IgD-negative memory B cell (primary cell): ENCODE measurements at regions not wholly inside any gene's neighbourhood (a gene's known extent, or its start where the extent isn't known, plus 50 kb on each side); places are given as distances from the start of the nearest gene placed in this dataset.
"Not testable (repeated sequence)": the region's sequence is repeated elsewhere in the genome, so short reads cannot be mapped to it uniquely, and the experiment has no call there.

Experiments
- H3K27ac Mint-ChIP-seq, 3 donors: one replicate each; pipeline ENCODE4 v1.8.0; 2020 to 2022; ENCODE audit warnings: mild to moderate bottlenecking in 3 of 3, mixed read lengths in 3 of 3, moderate library complexity in 1 of 3
- H3K27me3 Mint-ChIP-seq: one replicate; pipeline ENCODE4 v1.8.0; 2021; ENCODE audit warnings: mixed read lengths
- H3K36me3 Mint-ChIP-seq: one replicate; pipeline ENCODE4 v1.8.0; 2020; ENCODE audit warnings: mild to moderate bottlenecking, mixed read lengths
- H3K4me1 Mint-ChIP-seq, 3 donors: one replicate each; pipeline ENCODE4 v1.8.0; 2020 to 2022; ENCODE audit warnings: mixed read lengths in 3 of 3, mild to moderate bottlenecking in 1 of 3
- H3K4me3 Mint-ChIP-seq, 4 donors: one replicate each; pipeline ENCODE4 v1.8.0; 2020 to 2022; ENCODE audit warnings: mild to moderate bottlenecking in 4 of 4, mixed read lengths in 4 of 4, moderate library complexity in 3 of 4
- H3K9me3 Mint-ChIP-seq, 3 donors: one replicate each; pipeline ENCODE4 v1.8.0; 2020 to 2021; ENCODE audit warnings: mixed read lengths in 3 of 3, mild to moderate bottlenecking in 1 of 3

DNA sequence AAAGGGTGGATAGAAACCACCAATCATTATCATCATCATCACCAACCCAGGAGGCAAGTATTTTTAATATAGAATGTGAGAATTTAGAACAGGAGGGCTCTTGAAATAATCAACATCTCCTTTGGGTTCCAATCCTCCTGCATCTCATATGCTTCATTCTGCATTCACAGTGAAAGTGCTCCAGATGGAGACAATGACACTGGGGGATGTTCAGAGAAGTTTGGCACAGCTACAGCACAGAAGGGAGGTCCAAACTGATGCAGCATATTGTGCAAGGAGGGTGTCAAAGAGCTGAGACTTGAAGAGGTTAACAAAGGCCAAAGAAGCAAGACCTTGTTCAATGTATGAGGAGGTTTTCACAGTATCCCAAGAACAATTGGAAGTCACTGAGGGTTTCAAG, 767.1 kb downstream of the NTRK3 start:
- H3K36me3 Mint-ChIP-seq: no peaks in the 10 kb centered on the region
- no peak overlapping the region for H3K27ac Mint-ChIP-seq
- no peaks in the 10 kb centered on the region for H3K4me1 Mint-ChIP-seq
- H3K27me3 Mint-ChIP-seq: no peaks in the 10 kb centered on the region
- no peak overlapping the region for H3K4me3 Mint-ChIP-seq
- peaks cover under 1 to 14% (median 5%) of the 10 kb centered on the region in 3 donors for H3K9me3 Mint-ChIP-seq

DNA sequence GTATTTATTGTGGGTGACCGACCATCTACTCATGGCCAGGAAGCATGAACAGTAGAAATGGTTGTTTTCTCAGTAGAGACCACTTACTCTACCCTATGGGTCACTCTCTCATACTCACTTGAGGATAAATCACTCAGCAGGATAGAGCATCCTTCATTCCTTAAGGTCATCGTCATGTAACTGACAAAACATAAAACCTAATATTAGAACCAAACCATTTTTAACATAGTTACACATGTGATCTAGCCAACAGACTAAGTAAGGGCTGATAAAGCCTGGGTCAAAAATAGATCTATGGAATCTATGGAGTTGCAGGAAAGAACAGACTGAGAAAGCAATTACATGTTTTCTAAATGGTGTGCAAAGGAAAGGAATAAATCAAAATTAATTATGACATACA, 769.1 kb downstream of the NTRK3 start:
- Mint-ChIP-seq H3K4me1 (no peaks in the 10 kb centered on the region), H3K9me3 (peaks cover 0 to 23% (median 5%) of the 10 kb centered on the region in 3 donors), H3K27ac (no peak overlapping the region), H3K4me3 (no peak overlapping the region), H3K27me3 (no peaks in the 10 kb centered on the region), H3K36me3 (no peaks in the 10 kb centered on the region)

DNA sequence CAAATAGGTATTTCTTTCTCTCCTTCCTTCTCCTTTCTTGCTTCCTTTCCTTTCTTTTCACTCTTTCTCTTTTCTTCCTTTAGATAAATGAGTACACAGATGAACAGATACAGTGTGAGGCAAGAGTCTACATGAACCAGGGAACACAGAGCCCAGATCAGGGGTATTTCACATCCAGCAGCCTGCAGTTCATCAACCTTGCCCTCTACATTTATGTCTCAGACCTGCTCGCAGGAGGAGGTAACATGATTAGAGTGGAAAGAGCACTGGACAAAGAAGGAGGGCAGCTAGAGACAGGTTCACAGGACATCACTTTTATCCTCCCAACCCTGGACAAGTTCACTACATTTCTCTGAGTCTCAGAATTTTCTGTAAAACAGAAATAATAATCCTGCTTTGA, 773.1 kb downstream of the NTRK3 start:
- H3K4me1 Mint-ChIP-seq: no peaks in the 10 kb centered on the region

DNA sequence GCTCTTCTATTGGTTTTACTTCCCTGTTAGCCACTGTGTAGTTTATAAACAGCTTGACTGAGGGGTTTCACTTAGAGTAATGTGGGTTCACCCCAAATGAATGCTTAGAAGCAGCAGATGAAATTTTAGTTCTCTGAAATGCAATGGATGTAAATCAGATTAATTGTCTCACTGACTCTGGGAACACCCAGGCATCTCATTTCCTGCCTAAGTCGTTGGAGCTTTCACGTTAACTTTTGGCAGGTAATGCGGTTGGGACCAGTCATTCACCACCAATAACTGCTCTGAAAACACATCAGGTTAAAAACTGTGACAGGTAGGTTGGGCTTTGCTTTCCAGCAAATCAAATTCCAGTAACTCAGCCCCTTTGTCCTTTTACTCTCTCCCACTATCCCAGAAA, 775.4 kb downstream of the NTRK3 start:
- Mint-ChIP-seq H3K27ac (no peak overlapping the region), H3K4me1 (no peaks in the 10 kb centered on the region), H3K9me3 (peaks cover 4 to 14% (median 7%) of the 10 kb centered on the region in 3 donors), H3K36me3 (peaks cover 2% of the 10 kb centered on the region), H3K27me3 (no peaks in the 10 kb centered on the region), H3K4me3 (no peak overlapping the region)

More for the DNA sequence above, 773.1 kb downstream of the NTRK3 start:
- Mint-ChIP-seq H3K27me3 (no peaks in the 10 kb centered on the region), H3K4me3 (no peak overlapping the region), H3K36me3 (peaks cover 2% of the 10 kb centered on the region), H3K27ac (no peak overlapping the region), H3K9me3 (peaks cover 3 to 14% (median 6%) of the 10 kb centered on the region in 3 donors)

DNA sequence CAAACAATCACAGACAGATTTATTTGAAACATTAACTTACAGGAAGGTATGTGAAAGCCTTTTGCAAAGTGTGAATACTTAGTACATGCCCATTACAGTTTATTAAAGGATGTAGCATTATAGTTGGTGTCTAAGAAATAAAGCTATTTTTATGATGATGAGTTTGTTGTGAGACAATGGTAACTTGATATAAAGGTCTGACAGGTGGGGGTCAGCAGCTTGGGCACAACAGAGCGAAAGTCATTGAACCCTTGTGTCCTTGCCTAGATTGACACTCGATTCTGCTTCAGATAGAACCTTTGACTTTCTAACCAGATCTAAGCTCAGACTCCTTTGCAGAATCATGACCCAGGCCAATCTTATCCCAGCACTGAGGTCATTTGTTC, 777.9 kb downstream of the NTRK3 start:
- Mint-ChIP-seq H3K27ac (no peak overlapping the region), H3K36me3 (peaks cover 2% of the 10 kb centered on the region), H3K4me1 (no peaks in the 10 kb centered on the region), H3K27me3 (no peaks in the 10 kb centered on the region), H3K9me3 (peaks cover 4 to 14% (median 10%) of the 10 kb centered on the region in 3 donors), H3K4me3 (no peak overlapping the region)

DNA sequence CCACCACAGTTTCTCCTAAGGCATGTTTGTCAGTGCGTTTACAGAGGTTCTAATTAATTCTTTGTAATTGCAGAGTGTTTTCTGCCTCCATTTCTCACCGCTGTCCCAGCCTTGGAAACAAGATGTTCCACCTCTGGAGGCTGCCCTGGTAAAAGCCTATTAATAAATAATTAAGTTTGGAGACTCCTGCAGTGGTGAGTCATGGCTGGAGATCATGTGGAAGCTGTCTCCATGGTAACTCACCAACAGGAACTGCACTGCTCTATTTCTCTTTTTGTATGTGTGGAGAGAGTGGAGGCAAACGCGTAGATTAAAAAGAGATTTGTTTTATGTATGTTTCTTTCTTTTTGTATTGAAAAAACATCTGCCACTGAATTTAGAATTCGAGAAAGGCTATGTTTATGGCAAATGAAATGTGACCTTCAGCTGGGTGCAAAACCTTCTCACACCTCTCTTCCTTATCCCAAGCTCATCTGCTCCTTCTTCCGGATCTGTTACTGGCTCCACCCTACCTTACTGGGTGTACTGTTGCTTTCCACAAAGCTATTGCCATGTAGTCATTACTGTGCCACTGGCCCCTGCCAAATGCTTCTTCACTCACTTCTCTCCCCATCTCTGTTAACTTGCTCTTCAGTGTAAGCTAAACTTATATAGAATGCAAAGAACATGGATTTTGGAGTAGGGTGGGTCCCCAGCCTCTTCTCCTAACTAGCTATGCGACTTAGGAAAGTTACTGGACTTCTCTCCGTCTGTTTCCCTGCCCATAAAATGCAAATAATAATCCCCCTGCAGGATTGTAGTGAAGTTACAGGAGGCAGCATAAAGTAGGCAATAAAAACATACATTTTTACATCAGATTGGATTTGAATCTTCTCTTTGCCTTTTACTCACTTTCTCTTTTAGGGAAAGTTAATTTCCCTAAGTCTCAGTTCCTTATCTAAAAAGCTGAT, 778.5 kb downstream of the NTRK3 start:
- Mint-ChIP-seq H3K4me1 (no peaks in the 10 kb centered on the region), H3K9me3 (peaks cover 5 to 10% (median 8%) of the 10 kb centered on the region in 3 donors), H3K36me3 (peaks cover 2% of the 10 kb centered on the region), H3K27ac (no peak overlapping the region), H3K4me3 (no peak overlapping the region), H3K27me3 (no peaks in the 10 kb centered on the region)

DNA sequence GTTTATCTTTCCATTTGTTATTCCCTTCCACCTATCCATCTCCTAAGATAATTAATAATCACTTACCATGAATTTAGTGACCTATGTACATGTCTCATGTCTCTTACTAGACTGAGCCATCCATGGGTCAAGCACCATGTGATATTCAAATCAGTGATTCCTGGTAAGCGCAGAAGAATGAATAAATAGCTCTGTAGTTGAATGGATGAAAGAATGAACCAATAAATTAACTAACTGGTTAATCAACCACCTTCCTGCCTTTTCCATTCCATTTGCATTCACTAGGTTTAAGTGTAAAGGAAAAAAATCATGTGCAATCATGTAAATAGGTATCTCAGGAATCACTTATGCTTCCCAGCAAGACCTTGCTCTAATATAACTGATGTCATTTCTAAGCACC, 779.5 kb downstream of the NTRK3 start:
- Mint-ChIP-seq H3K36me3 (peaks cover 2% of the 10 kb centered on the region), H3K4me1 (no peaks in the 10 kb centered on the region), H3K27ac (no peak overlapping the region), H3K27me3 (no peaks in the 10 kb centered on the region), H3K4me3 (no peak overlapping the region), H3K9me3 (peaks cover 2 to 7% (median 4%) of the 10 kb centered on the region in 3 donors)

DNA sequence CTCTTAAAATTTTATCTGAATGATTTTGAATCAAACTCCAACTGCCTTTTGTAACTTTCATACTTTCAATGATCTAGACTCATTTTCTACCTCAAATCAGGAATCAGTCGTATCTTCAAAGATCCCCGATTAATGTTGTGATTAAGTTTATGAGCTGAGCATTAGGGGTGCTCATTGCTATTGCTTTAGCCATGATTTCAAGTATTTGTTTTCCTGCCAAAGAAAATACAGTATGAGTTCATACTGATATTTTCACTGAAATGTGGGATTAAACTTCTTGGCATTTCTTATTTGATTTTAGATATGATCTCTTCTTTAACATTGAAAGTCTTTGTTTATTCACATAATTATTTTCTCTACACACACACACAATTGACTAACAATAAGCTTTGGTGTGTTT, 785.6 kb downstream of the NTRK3 start:
- peaks cover 0 to 5% (median 4%) of the 10 kb centered on the region in 3 donors for H3K9me3 Mint-ChIP-seq
- H3K4me3 Mint-ChIP-seq: no peak overlapping the region
- H3K36me3 Mint-ChIP-seq: no peaks in the 10 kb centered on the region
- H3K4me1 Mint-ChIP-seq: no peaks in the 10 kb centered on the region
- no peaks in the 10 kb centered on the region for H3K27me3 Mint-ChIP-seq
- no peak overlapping the region for H3K27ac Mint-ChIP-seq

DNA sequence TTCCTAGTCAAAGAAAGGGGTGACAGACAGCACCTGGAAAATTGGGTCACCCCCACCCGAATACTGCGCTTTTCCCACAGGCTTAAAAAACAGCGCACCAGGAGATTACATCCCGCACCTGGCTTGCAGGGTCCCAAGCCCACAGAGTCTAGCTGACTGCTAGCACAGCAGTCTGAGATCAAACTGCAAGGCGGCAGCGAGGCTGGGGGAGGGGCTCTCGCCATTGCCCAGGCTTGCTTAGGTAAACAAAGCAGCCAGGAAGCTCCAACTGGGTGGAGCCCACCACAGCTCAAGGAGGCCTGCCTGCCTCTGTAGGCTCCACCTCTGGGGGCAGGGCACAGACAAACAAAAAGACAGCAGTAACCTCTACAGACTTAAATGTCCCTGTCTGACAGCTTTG, 792.6 kb downstream of the NTRK3 start:
- not testable (repeated sequence) for H3K4me1 Mint-ChIP-seq, H3K4me3 Mint-ChIP-seq, H3K9me3 Mint-ChIP-seq, H3K27ac Mint-ChIP-seq, H3K27me3 Mint-ChIP-seq, H3K36me3 Mint-ChIP-seq

DNA sequence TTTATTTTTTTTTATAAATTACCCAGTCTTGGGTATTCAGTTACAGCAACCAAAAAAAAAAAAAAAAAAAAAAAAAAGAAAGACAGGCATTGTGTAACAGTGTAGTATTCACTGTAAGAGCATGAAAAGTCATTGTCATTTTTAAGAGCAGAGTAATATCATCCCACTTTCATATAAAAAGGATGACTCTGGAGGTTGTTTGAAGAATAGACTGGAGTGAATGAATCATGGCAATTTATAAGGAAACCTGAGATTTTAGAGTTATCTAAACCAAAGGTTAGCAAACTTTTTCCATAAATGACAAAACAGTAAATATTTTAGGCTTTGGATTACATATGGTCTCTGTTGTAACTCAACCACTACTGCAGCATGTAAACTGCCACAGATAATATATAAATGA, 794.9 kb downstream of the NTRK3 start:
- Mint-ChIP-seq H3K9me3 (peaks cover 0 to 3% (median 2%) of the 10 kb centered on the region in 3 donors), H3K27ac (no peak overlapping the region), H3K27me3 (no peaks in the 10 kb centered on the region), H3K36me3 (no peaks in the 10 kb centered on the region), H3K4me1 (no peaks in the 10 kb centered on the region), H3K4me3 (no peak overlapping the region)

DNA sequence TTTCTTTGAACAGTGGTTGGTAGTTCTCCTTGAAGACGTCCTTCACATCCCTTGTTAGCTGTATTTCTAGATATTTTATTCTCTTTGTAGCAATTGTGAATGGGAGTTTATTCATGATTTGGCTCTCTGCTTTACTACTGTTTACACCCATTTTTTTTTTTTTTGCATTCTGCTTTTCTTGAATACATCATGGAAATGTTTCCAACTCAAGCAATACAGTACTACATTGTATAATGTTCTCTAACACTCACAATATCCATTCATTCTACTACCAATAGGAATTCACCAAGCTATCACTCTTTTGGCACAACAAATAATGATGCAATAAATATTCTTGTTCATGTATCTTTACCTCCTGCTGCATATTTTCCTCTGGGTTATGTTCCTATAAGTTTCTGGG, 801.7 kb downstream of the NTRK3 start:
- Mint-ChIP-seq H3K9me3 (peaks cover 0 to 3% (median 0%) of the 10 kb centered on the region in 3 donors), H3K4me3 (no peak overlapping the region), H3K36me3 (no peaks in the 10 kb centered on the region), H3K27ac (no peak overlapping the region), H3K4me1 (no peaks in the 10 kb centered on the region), H3K27me3 (no peaks in the 10 kb centered on the region)

DNA sequence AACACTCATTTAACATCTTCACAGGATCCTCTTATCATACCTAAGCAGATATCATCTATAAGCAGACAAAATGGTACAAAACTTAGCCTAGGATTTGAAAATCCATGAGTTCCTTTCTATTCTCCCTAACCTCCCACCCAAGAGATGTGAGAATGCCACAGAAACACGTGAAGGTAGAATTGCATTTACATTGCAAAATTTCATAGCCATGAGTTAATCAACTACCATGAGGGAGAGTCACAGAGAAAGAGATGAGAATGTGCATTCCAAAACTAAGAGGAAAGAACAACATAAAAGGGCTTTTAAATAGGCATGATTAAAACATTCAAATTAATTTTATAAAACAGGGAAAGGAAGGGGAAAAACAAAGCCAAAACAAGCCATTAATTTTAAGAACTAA, 806.2 kb downstream of the NTRK3 start:
- Mint-ChIP-seq H3K4me1 (peaks cover 0 to 4% (median 0%) of the 10 kb centered on the region in 3 donors), H3K9me3 (peaks cover 0 to 9% (median 3%) of the 10 kb centered on the region in 3 donors), H3K27ac (no peak overlapping the region), H3K4me3 (no peak overlapping the region), H3K36me3 (peaks cover 2% of the 10 kb centered on the region), H3K27me3 (no peaks in the 10 kb centered on the region)

DNA sequence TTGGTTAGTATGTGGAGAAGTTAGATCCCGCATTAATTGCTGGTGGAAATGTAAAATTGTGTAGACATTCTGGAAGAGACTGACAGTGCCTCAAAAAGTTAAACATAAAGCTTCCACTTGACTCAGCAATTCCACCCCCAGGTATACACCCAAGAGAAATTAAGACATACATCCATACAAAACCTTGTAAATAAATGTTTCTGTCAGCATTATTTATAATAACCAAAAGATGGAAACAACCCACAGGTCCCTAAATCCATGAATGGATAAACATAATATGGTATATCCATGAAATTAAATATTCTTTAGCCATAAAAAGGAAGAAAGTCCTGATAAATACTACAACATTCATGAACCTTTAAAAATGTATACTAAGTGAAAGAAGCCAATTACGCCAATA, 817.4 kb downstream of the NTRK3 start:
- H3K27me3 Mint-ChIP-seq: no peaks in the 10 kb centered on the region
- no peak overlapping the region for H3K4me3 Mint-ChIP-seq
- no peaks in the 10 kb centered on the region for H3K36me3 Mint-ChIP-seq
- no peak overlapping the region for H3K27ac Mint-ChIP-seq
- peaks cover 0 to 1% (median 0%) of the 10 kb centered on the region in 3 donors for H3K4me1 Mint-ChIP-seq
- H3K9me3 Mint-ChIP-seq: peaks cover 0 to 1% (median 0%) of the 10 kb centered on the region in 3 donors

DNA sequence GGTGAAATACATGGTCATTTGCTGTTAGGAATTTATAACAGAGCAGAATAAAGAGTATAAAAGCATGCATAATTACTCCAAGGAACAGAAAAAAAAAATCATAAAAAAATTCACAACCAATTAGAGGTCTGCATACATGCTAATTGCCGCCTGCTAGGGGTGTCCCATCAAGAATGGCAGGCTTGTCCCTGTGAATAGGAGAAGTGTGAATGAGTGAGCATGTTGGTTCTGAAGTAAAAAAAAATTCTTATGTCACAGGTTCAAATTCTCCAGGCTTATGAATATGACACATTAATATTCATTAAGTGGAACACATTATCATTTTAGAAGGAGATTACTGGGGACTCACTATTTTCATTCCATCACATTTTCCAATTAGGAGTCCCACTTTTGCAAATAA, 822.7 kb downstream of the NTRK3 start:
- Mint-ChIP-seq H3K27me3 (no peaks in the 10 kb centered on the region), H3K4me1 (peaks cover 0 to 1% (median 0%) of the 10 kb centered on the region in 3 donors), H3K27ac (no peak overlapping the region), H3K4me3 (no peak overlapping the region), H3K9me3 (no peaks in the 10 kb centered on the region), H3K36me3 (no peaks in the 10 kb centered on the region)

DNA sequence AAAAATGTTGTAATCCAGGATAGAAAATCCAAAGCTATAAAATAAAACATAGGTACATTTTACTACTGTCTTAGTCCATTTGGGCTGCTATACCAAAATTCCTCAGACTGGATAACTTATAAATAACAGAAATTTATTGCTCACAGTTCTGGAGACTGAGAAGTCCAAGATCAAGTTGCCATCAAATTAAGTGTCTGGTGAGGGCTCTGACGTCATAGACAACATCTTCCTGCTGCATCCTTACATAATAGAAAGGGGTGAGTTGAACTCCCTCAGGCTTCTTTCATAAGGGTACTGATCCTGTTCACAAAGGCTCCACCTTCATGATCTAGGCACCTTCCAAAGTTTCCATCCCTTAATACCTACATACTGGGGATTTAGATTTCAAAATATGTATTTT, 826.8 kb downstream of the NTRK3 start:
- Mint-ChIP-seq H3K27me3 (no peaks in the 10 kb centered on the region), H3K4me1 (no peaks in the 10 kb centered on the region), H3K36me3 (no peaks in the 10 kb centered on the region), H3K27ac (no peak overlapping the region), H3K4me3 (no peak overlapping the region), H3K9me3 (peaks cover 0 to 4% (median 0%) of the 10 kb centered on the region in 3 donors)

DNA sequence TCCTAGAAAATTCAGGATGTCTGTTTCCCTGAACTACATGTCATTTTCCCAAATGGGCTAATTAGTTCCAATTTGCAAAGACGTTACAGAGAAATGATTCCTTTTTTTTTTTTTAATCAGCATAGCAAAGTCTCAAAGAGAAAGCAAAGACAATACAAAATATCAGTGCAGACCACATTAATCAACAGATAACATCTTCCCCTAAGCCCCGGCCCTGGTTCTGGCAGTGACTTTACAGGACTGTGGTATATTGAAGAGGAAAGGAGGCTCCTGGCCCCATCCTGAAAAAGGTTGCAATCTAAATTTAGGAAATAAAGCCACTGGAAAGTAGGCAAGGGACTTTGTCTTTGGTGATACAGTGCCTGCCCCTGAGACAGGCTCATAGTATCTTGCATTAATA, 836.5 kb downstream of the NTRK3 start:
- no peaks in the 10 kb centered on the region for H3K27me3 Mint-ChIP-seq
- H3K27ac Mint-ChIP-seq: no peak overlapping the region
- H3K9me3 Mint-ChIP-seq: peaks cover 3 to 14% (median 3%) of the 10 kb centered on the region in 3 donors
- no peaks in the 10 kb centered on the region for H3K36me3 Mint-ChIP-seq
- peaks cover 0 to 2% (median 0%) of the 10 kb centered on the region in 3 donors for H3K4me1 Mint-ChIP-seq
- no peak overlapping the region for H3K4me3 Mint-ChIP-seq
